ENCODE measurements at regions not wholly inside any gene's neighbourhood (a gene's known extent, or its start where the extent isn't known, plus 50 kb on each side); places are given as distances from the start of the nearest gene placed in this dataset.

DNA sequence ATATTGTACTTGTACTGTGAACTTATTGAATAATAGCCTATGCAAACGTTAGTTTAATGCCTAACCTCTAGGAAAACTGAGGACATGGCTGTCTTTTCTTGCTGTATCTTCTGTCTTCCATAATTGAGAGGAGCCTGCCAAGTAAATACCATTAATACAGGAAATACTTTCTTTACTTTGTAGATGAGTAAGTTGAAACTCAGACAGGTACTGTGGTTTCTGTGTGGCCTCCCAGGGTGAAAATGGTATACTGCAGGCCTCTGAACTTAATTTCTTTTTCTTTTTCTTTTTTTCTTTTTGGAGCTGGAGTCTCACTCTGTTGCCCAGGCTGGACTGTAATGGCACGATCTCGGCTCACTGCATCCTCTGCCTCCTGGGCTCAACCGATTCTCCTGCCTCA lies 208.8 kb upstream of the ADGRL4 start:
- no peak for TF ChIP-seq CTCF (conservative IDR thresholded peaks at IDR 0.05; ENCODE audit: low read length)
- TF ChIP-seq EZH2phosphoT487 (IDR thresholded peaks at IDR 0.05; ENCODE audit: borderline replicate concordance, low read depth, low read length) = no peak
